ENCODE measurements at regions not wholly inside any gene's neighbourhood (a gene's known extent, or its start where the extent isn't known, plus 50 kb on each side); places are given as distances from the start of the nearest gene placed in this dataset.

- no peak for DNase-seq
Observed at GRCh38 chr1:173406783-173407230, 70.3 kb upstream of the PRDX6 start.

GRCh38 chr1:173407846-173408245 is 69.3 kb upstream of the PRDX6 start:
- no peak for DNase-seq

- DNase-seq, result no peak
Observed at GRCh38 chr1:173408886-173409285, 68.2 kb upstream of the PRDX6 start.

- DNase-seq, result no peak
Observed at GRCh38 chr1:173409613-173410012, 67.5 kb upstream of the PRDX6 start.

GRCh38 chr1:173410133-173410793 is 66.9 kb upstream of the PRDX6 start:
- no peak for DNase-seq

GRCh38 chr1:173410794-173411236 is 66.3 kb upstream of the PRDX6 start:
- DNase-seq, result no peak

- no peak for DNase-seq
Observed at GRCh38 chr1:173411835-173412742, 65.0 kb upstream of the PRDX6 start.

- DNase-seq, result no peak
Observed at GRCh38 chr1:173413271-173413707, 63.8 kb upstream of the PRDX6 start.

- no peak for DNase-seq
Observed at GRCh38 chr1:173414136-173414535, 63.0 kb upstream of the PRDX6 start.

- DNase-seq, result no peak
Observed at GRCh38 chr1:173414539-173415226, 62.5 kb upstream of the PRDX6 start.

GRCh38 chr1:173415490-173415889 is 61.6 kb upstream of the PRDX6 start:
- no peak for DNase-seq

- no peak for DNase-seq
Observed at GRCh38 chr1:173415905-173416450, 61.2 kb upstream of the PRDX6 start.

GRCh38 chr1:173417563-173417962 is 59.6 kb upstream of the PRDX6 start:
- no peak for DNase-seq

GRCh38 chr1:173418107-173418985 is 58.8 kb upstream of the PRDX6 start:
- DNase-seq, result no peak

- DNase-seq, result peak; percentile 56
Observed at GRCh38 chr1:173420330-173420806, 56.8 kb upstream of the PRDX6 start.

- no peak for DNase-seq
Observed at GRCh38 chr1:173421286-173421685, 55.8 kb upstream of the PRDX6 start.

GRCh38 chr1:173421789-173422188 is 55.3 kb upstream of the PRDX6 start:
- no peak for DNase-seq

- DNase-seq, result no peak
Observed at GRCh38 chr1:173422456-173422976, 54.6 kb upstream of the PRDX6 start.

GRCh38 chr1:173423291-173423690 is 53.8 kb upstream of the PRDX6 start:
- no peak for DNase-seq

GRCh38 chr1:173424143-173424542 is 53.0 kb upstream of the PRDX6 start:
- DNase-seq, result no peak

- no peak for DNase-seq
Observed at GRCh38 chr1:173424782-173425407, 52.2 kb upstream of the PRDX6 start.
